ENCODE measurements at regions not wholly inside any gene's neighbourhood (a gene's known extent, or its start where the extent isn't known, plus 50 kb on each side); places are given as distances from the start of the nearest gene placed in this dataset.
"Not testable (repeated sequence)": the region's sequence is repeated elsewhere in the genome, so short reads cannot be mapped to it uniquely, and the experiment has no call there.

GRCh38 chr17:33910200-33910857 is 344.8 kb upstream of the CCL2 start:
- no peak for DNase-seq

GRCh38 chr17:33914125-33914524 is 341.0 kb upstream of the CCL2 start:
- DNase-seq, result no peak

GRCh38 chr17:33922971-33923370 is 332.1 kb upstream of the CCL2 start:
- DNase-seq, result no peak

GRCh38 chr17:33924104-33924503 is 331.0 kb upstream of the CCL2 start:
- no peak for DNase-seq

GRCh38 chr17:33925649-33926048 is 329.4 kb upstream of the CCL2 start:
- no peak for DNase-seq

GRCh38 chr17:33927732-33928133 is 327.4 kb upstream of the CCL2 start:
- no peak for DNase-seq

- DNase-seq, result no peak
Measured at GRCh38 chr17:33929181-33929724, 325.8 kb upstream of the CCL2 start.

- not testable (repeated sequence) for DNase-seq
Measured at GRCh38 chr17:33931148-33931814, 323.8 kb upstream of the CCL2 start.

GRCh38 chr17:33932996-33933395 is 322.1 kb upstream of the CCL2 start:
- no peak for DNase-seq

- no peak for DNase-seq
Measured at GRCh38 chr17:33933576-33933975, 321.5 kb upstream of the CCL2 start.

- no peak for DNase-seq
Measured at GRCh38 chr17:33934696-33935095, 320.4 kb upstream of the CCL2 start.

- DNase-seq, result no peak
Measured at GRCh38 chr17:33935822-33936221, 319.3 kb upstream of the CCL2 start.

GRCh38 chr17:33936764-33937163 is 318.3 kb upstream of the CCL2 start:
- DNase-seq, result no peak

GRCh38 chr17:33939959-33940358 is 315.1 kb upstream of the CCL2 start:
- DNase-seq, result no peak

GRCh38 chr17:33940769-33941370 is 314.2 kb upstream of the CCL2 start:
- no peak for DNase-seq

GRCh38 chr17:33941744-33942143 is 313.3 kb upstream of the CCL2 start:
- no peak for DNase-seq

- DNase-seq, result no peak
Measured at GRCh38 chr17:33942414-33942813, 312.7 kb upstream of the CCL2 start.

- peak; percentile 11 for DNase-seq
Measured at GRCh38 chr17:33944412-33944811, 310.7 kb upstream of the CCL2 start.

- no peak for DNase-seq
Measured at GRCh38 chr17:33944826-33945225, 310.3 kb upstream of the CCL2 start.

GRCh38 chr17:33945646-33946546 is 309.2 kb upstream of the CCL2 start:
- no peak for DNase-seq

GRCh38 chr17:33947762-33948161 is 307.3 kb upstream of the CCL2 start:
- no peak for DNase-seq

GRCh38 chr17:33948309-33948708 is 306.8 kb upstream of the CCL2 start:
- DNase-seq, result no peak

- DNase-seq, result no peak
Measured at GRCh38 chr17:33949100-33949499, 306.0 kb upstream of the CCL2 start.
